PC-3 (cell line): ENCODE measurements at regions not wholly inside any gene's neighbourhood (a gene's known extent, or its start where the extent isn't known, plus 50 kb on each side); places are given as distances from the start of the nearest gene placed in this dataset.
"Not testable (repeated sequence)": the region's sequence is repeated elsewhere in the genome, so short reads cannot be mapped to it uniquely, and the experiment has no call there.

Experiments
- ATAC-seq: fragments of 200-7000 bp; cut with Tn5 transposase; 2 replicates; pipeline ENCODE4 v1.9.1; 2020; ENCODE audit warnings: mild to moderate bottlenecking, moderate library complexity
- BruUV-seq: library from RNA; stranded (reverse); fragments of 400-500 nt; replicated peaks from 2 replicates; lab custom pipeline; 2021; lab: Mats Ljungman, UMichigan
- CTCF ChIA-PET: fragments of 300-600 bp; sonication (Branson Sonifier 250); formaldehyde crosslinking; loops from one replicate; lab custom pipeline; 2022; ENCODE audit warnings: antibody characterized with exemption; lab: Charles Lee
- POLR2A ChIA-PET: fragments of 300-600 bp; sonication (Branson Sonifier 250); formaldehyde crosslinking; loops from one replicate; lab custom pipeline; 2022; ENCODE audit warnings: antibody characterized with exemption; ENCODE audit not compliant: unreplicated experiment; lab: Charles Lee
- DNase-seq: peaks from one replicate; pipeline ENCODE4 v3.0.0-alpha.2; 2015
- H2AFZ ChIP-seq: fragments of 300-600 bp; sonication (generic); 2 replicates; pipeline ENCODE4 v1.6.0; 2016; ENCODE audit warnings: antibody characterized with exemption, low read length
- H3F3A ChIP-seq: fragments of 300-600 bp; sonication (generic); one replicate; pipeline ENCODE4 v1.6.0; 2017; ENCODE audit warnings: antibody characterized with exemption, low read length, control low read depth, mild to moderate bottlenecking; ENCODE audit not compliant: unreplicated experiment
- H3K27ac ChIP-seq: fragments of 300-600 bp; sonication (generic); 2 replicates; pipeline ENCODE4 v1.5.1; 2016; ENCODE audit warnings: mild to moderate bottlenecking, low read length
- H3K27me3 ChIP-seq: fragments of 300-600 bp; sonication (generic); 2 replicates; pipeline ENCODE4 v1.6.1; 2016; ENCODE audit warnings: low read length, mixed read lengths
- H3K36me3 ChIP-seq: fragments of 300-600 bp; sonication (generic); 2 replicates; pipeline ENCODE4 v1.6.1; 2016; ENCODE audit warnings: low read depth, mixed run types, low read length, mixed read lengths
- H3K4me1 ChIP-seq: fragments of 300-600 bp; sonication (generic); 2 replicates; pipeline ENCODE4 v1.5.1; 2016; ENCODE audit warnings: low read length; ENCODE audit not compliant: insufficient read depth
- H3K4me2 ChIP-seq: fragments of 300-600 bp; sonication (generic); 2 replicates; pipeline ENCODE4 v1.6.0; 2016; ENCODE audit warnings: low read length
- H3K4me3 ChIP-seq: fragments of 300-600 bp; sonication (generic); 2 replicates; pipeline ENCODE4 v1.5.1; 2016; ENCODE audit warnings: mild to moderate bottlenecking, low read length, mixed read lengths
- H3K79me2 ChIP-seq: fragments of 300-600 bp; sonication (generic); 2 replicates; pipeline ENCODE4 v1.6.1; 2017; ENCODE audit warnings: low read length, mixed read lengths
- H3K9ac ChIP-seq: fragments of 300-600 bp; sonication (generic); 2 replicates; pipeline ENCODE4 v1.6.0; 2016; ENCODE audit warnings: mild to moderate bottlenecking, low read length
- H3K9me2 ChIP-seq: fragments of 300-600 bp; sonication (generic); replicated peaks from 2 replicates; pipeline ENCODE4 v1.6.1; 2016; ENCODE audit warnings: mixed run types, low read length, mixed read lengths
- H3K9me3 ChIP-seq: fragments of 300-600 bp; sonication (generic); 2 replicates; pipeline ENCODE4 v1.6.1; 2016; ENCODE audit warnings: low read length, mixed read lengths
- H4K20me1 ChIP-seq: fragments of 300-600 bp; sonication (generic); 2 replicates; pipeline ENCODE4 v1.6.1; 2016; ENCODE audit warnings: low read length, mixed read lengths
- CTCF ChIP-seq: fragments of 300-600 bp; sonication (generic); conservative IDR thresholded peaks from 2 replicates; pipeline ENCODE4 v1.5.1; 2017; ENCODE audit warnings: antibody characterized with exemption, low read depth, mild to moderate bottlenecking, low read length
- EZH2 ChIP-seq: fragments of 300-600 bp; sonication (generic); IDR thresholded peaks from one replicate; pipeline ENCODE4 v1.6.1; 2017; ENCODE audit warnings: antibody characterized with exemption, mild to moderate bottlenecking, low read length; ENCODE audit not compliant: unreplicated experiment
- EZH2phosphoT487 ChIP-seq: fragments of 300-600 bp; sonication (generic); IDR thresholded peaks from 2 replicates; pipeline ENCODE4 v1.6.1; 2018; ENCODE audit warnings: mild to moderate bottlenecking, antibody characterized with exemption, low read length, borderline replicate concordance
- intact Hi-C: fragments of 100-400 bp; cut with micrococcal nuclease; formaldehyde crosslinking; loops from 2 replicates; pipeline ENCODE4 v1.9.0; 2023

- H3K4me3 ChIP-seq = no peak overlapping the region
- DNase-seq (no peak), ATAC-seq (no peak)
- H3K27ac ChIP-seq = no peak overlapping the region
- CTCF ChIA-PET = no interaction called here
- H3K9me3 ChIP-seq = no peaks in the 10 kb centered on the region
- no peaks in the 10 kb centered on the region for H3K36me3 ChIP-seq
- POLR2A ChIA-PET = no interaction called here
- H3K9ac ChIP-seq = no peak overlapping the region
- H3K27me3 ChIP-seq = no peaks in the 10 kb centered on the region
- intact Hi-C loops = no loop called here
- H3K4me1 ChIP-seq = no peaks in the 10 kb centered on the region
- no peak overlapping the region for H2AFZ ChIP-seq
- no peak overlapping the region for H3K4me2 ChIP-seq
- TF ChIP-seq EZH2phosphoT487 = no peak
- no peak for TF ChIP-seq CTCF
- no peak for TF ChIP-seq EZH2
- H3F3A ChIP-seq = no peaks in the 10 kb centered on the region
- H3K79me2 ChIP-seq = no peaks in the 10 kb centered on the region
- H3K9me2 ChIP-seq = no peaks in the 10 kb centered on the region
- BruUV-seq = no TSS peak
- no peaks in the 10 kb centered on the region for H4K20me1 ChIP-seq
Observed at GRCh38 chr5:116771466-116772151, 197.0 kb upstream of the SEMA6A start.

- H3F3A ChIP-seq, POLR2A ChIA-PET, H3K79me2 ChIP-seq, DNase-seq, H3K9me3 ChIP-seq, H3K9ac ChIP-seq, intact Hi-C loops, CTCF ChIA-PET, H4K20me1 ChIP-seq, H3K9me2 ChIP-seq, H3K27me3 ChIP-seq, ATAC-seq, BruUV-seq, H3K4me2 ChIP-seq, H3K4me3 ChIP-seq, H3K36me3 ChIP-seq, H3K4me1 ChIP-seq, H2AFZ ChIP-seq, H3K27ac ChIP-seq: not testable (repeated sequence)
Observed at GRCh38 chr5:116769953-116770352, 195.3 kb upstream of the SEMA6A start.

- no peak for TF ChIP-seq CTCF
- no peak for TF ChIP-seq EZH2phosphoT487
- no peak for TF ChIP-seq EZH2
- DNase-seq (no peak), ATAC-seq (no peak)
- ChIA-PET CTCF (no interaction called here), POLR2A (no interaction called here)
- no peak overlapping the region for H3K9ac ChIP-seq
- H3F3A ChIP-seq = no peaks in the 10 kb centered on the region
- H3K4me2 ChIP-seq = no peak overlapping the region
- H3K79me2 ChIP-seq = no peaks in the 10 kb centered on the region
- H3K4me3 ChIP-seq = no peak overlapping the region
- no peaks in the 10 kb centered on the region for H4K20me1 ChIP-seq
- intact Hi-C loops = no loop called here
- H2AFZ ChIP-seq = no peak overlapping the region
- no peak overlapping the region for H3K27ac ChIP-seq
- no peaks in the 10 kb centered on the region for H3K9me2 ChIP-seq
- no peaks in the 10 kb centered on the region for H3K27me3 ChIP-seq
- H3K9me3 ChIP-seq = no peaks in the 10 kb centered on the region
- no TSS peak for BruUV-seq
- no peaks in the 10 kb centered on the region for H3K36me3 ChIP-seq
- H3K4me1 ChIP-seq = no peaks in the 10 kb centered on the region
Observed at GRCh38 chr5:116769470-116769869, 194.8 kb upstream of the SEMA6A start.
